ENCODE measurements at regions not wholly inside any gene's neighbourhood (a gene's known extent, or its start where the extent isn't known, plus 50 kb on each side); places are given as distances from the start of the nearest gene placed in this dataset.

- Histone ChIP-seq H3K27ac (no peak overlapping the region), H3K27me3 (no peaks in the 10 kb centered on the region), H3K9me3 (no peaks in the 10 kb centered on the region), H3K36me3 (no peaks in the 10 kb centered on the region), H3K4me3 (no peak overlapping the region), H3K4me1 (no peaks in the 10 kb centered on the region)
- TF ChIP-seq CTCF (IDR thresholded peaks at IDR 0.05), result no peak
- intact Hi-C loops (cut with DNase I), result no loop called here
- ATAC-seq (no peak), DNase-seq (no peak)
Measured at GRCh38 chr12:19075711-19076340, 53.7 kb upstream of the PLEKHA5 start.
